T-helper 1 cell treated with Interleukin-12 subunit alpha and Interleukin-12 subunit beta and Interleukin-4 antibody, amounts not matched to agents 30 μg/mL and 1 μg/mL, for 36 hours (primary cell): ENCODE measurements at regions not wholly inside any gene's neighbourhood (a gene's known extent, or its start where the extent isn't known, plus 50 kb on each side); places are given as distances from the start of the nearest gene placed in this dataset.

Source experiments
- H3K27ac Mint-ChIP-seq: one replicate; pipeline ENCODE4 v1.8.0; 2021; ENCODE audit warnings: mild to moderate bottlenecking, mixed read lengths
- H3K27me3 Mint-ChIP-seq: one replicate; pipeline ENCODE4 v1.8.0; 2021; ENCODE audit warnings: low read depth, mixed read lengths
- H3K36me3 Mint-ChIP-seq: one replicate; pipeline ENCODE4 v1.8.0; 2021; ENCODE audit warnings: low read depth, mixed read lengths
- H3K4me1 Mint-ChIP-seq: one replicate; pipeline ENCODE4 v1.8.0; 2021; ENCODE audit warnings: low read depth, mixed read lengths
- H3K4me3 Mint-ChIP-seq: one replicate; pipeline ENCODE4 v1.8.0; 2021; ENCODE audit warnings: mild to moderate bottlenecking, moderate library complexity, mixed read lengths
- H3K9me3 Mint-ChIP-seq: one replicate; pipeline ENCODE4 v1.8.0; 2021; ENCODE audit warnings: mixed read lengths

DNA sequence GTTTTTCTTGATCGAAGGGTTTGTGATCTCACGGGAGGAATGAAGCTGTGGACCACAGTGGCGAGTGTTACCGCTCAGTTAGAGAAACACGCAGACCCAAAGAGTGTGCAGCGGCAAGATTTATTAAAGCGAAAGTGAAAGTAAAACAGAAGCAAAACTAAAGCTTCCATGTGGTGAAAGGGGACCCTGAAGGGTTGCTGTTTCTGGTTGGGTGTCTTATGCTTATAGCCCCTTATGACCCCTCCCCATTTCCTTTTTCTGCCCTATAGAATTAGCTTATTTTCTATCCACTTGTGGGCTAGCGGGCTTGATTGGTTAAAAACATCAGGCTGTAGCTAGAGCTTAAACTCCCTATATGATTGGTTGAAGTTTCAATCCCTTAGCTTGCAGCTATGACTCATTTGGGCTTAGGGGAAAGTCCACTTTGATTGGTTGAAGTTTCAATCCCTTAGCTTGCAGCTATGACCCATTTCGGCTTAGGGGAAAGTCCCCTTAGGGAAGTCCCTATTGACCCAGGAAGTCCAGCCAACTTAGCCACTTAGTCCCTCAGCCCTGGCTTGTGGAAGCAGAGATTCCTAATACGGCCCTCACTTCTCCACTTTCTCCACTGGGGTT lies 171.2 kb upstream of the NWD2 start:
- no peak overlapping the region for H3K27ac Mint-ChIP-seq
- H3K4me1 Mint-ChIP-seq = peaks cover 2% of the 10 kb centered on the region
- peaks cover 9% of the 10 kb centered on the region for H3K9me3 Mint-ChIP-seq
- no peak overlapping the region for H3K4me3 Mint-ChIP-seq
- no peaks in the 10 kb centered on the region for H3K36me3 Mint-ChIP-seq
- no peaks in the 10 kb centered on the region for H3K27me3 Mint-ChIP-seq

DNA sequence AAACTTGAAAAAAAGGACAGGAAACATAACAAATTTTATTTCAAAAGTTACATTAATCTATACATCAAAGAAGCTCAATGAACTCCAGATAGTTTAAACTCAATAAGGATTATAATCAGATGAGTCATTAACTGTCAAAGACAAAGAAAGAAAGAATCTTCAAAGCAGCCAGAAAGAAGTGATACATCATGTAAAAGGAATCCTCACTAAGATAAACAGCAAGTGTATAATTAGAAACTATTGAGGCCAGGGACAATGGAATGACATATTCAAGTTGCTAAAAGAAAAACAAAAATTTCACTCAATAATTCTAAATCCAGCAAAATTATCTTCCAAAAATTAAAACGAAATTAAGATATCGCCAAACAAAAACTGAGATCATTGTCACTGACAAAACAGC lies 161.6 kb upstream of the NWD2 start:
- Mint-ChIP-seq H3K27ac (no peak overlapping the region), H3K36me3 (no peaks in the 10 kb centered on the region), H3K27me3 (no peaks in the 10 kb centered on the region), H3K4me1 (no peaks in the 10 kb centered on the region), H3K9me3 (peaks cover 6% of the 10 kb centered on the region), H3K4me3 (no peak overlapping the region)

DNA sequence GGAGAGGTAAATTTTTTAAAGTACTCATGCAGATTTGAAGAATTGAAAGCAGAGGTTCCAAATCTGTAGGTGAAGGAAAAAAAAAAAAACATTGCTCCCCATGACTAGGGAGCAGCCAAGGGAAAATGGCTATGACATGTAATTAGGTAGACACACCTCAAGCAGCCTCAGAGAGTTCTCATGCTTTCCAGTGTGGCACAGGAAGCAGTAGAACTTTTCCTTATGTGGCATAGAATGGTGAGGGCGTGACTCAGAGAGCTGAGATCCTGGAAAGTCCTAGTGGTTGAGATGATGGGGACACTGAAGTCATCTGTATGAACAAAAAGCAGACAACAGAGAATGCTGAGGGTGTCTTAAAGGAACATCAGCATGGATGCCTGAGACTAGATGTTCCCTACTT lies 148.6 kb upstream of the NWD2 start:
- no peak overlapping the region for H3K27ac Mint-ChIP-seq
- no peaks in the 10 kb centered on the region for H3K36me3 Mint-ChIP-seq
- H3K9me3 Mint-ChIP-seq = no peaks in the 10 kb centered on the region
- H3K4me3 Mint-ChIP-seq = no peak overlapping the region
- no peaks in the 10 kb centered on the region for H3K4me1 Mint-ChIP-seq
- H3K27me3 Mint-ChIP-seq = no peaks in the 10 kb centered on the region

DNA sequence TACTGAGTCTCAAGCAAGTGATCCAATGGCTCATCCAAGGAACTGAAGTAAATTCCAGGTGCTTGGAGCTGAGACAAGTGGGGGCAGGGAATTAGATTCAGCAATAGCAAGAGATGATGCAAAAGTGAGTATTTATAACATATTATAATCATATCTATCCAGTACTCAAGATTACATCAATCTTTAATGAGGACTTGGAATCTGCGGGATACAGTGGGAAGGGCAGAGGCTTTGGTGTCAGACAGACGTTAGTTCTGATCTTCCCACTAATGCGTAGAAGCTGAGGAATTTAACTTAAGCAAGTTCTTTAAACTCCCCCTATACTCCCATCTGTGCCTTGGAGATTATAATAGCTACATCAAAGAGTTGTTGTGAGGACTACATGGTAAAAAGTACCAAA lies 143.4 kb upstream of the NWD2 start:
- Mint-ChIP-seq H3K4me1 (no peaks in the 10 kb centered on the region), H3K36me3 (no peaks in the 10 kb centered on the region), H3K9me3 (no peaks in the 10 kb centered on the region), H3K4me3 (no peak overlapping the region), H3K27me3 (no peaks in the 10 kb centered on the region), H3K27ac (no peak overlapping the region)

DNA sequence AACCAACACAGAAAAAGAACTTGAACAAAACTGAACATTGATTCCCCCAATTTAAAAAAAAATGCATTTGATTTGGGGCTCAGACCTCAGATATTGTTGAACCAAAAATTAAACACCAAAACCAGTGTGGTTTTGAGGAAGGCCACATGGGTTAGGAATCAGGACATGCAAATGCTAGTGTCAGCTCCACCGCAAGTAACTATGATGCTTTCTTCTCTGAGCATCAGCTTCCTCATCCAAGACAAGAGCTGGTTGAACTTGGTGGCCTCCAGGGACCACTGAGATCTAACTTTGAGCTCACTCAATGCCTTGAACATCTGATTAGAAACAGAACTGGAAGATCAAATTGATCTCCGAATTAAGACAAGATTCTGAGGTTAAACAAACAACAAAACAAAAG lies 142.9 kb upstream of the NWD2 start:
- H3K4me3 Mint-ChIP-seq = no peak overlapping the region
- H3K27me3 Mint-ChIP-seq = no peaks in the 10 kb centered on the region
- no peaks in the 10 kb centered on the region for H3K9me3 Mint-ChIP-seq
- no peaks in the 10 kb centered on the region for H3K36me3 Mint-ChIP-seq
- no peak overlapping the region for H3K27ac Mint-ChIP-seq
- no peaks in the 10 kb centered on the region for H3K4me1 Mint-ChIP-seq

DNA sequence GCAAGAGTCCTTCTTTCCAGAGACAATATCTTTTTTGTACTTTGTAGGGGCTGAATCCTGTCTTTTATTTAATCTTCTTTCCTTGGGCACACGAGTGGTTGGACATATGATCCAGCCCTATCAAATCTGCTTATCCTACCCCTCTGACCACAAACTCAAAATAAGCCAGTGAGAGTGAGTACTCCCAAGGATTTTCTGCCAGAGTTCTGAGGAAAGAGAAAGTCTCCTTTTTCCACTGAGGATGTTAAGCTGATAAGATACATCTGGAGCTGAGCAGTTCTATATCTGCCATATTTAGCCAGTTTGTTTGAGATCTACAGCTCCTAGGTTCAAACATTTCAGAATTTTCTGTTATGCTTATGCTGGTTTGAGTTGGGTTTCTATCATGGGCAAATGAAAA lies 134.8 kb upstream of the NWD2 start:
- no peaks in the 10 kb centered on the region for H3K27me3 Mint-ChIP-seq
- no peaks in the 10 kb centered on the region for H3K9me3 Mint-ChIP-seq
- no peak overlapping the region for H3K27ac Mint-ChIP-seq
- no peaks in the 10 kb centered on the region for H3K4me1 Mint-ChIP-seq
- no peaks in the 10 kb centered on the region for H3K36me3 Mint-ChIP-seq
- no peak overlapping the region for H3K4me3 Mint-ChIP-seq

DNA sequence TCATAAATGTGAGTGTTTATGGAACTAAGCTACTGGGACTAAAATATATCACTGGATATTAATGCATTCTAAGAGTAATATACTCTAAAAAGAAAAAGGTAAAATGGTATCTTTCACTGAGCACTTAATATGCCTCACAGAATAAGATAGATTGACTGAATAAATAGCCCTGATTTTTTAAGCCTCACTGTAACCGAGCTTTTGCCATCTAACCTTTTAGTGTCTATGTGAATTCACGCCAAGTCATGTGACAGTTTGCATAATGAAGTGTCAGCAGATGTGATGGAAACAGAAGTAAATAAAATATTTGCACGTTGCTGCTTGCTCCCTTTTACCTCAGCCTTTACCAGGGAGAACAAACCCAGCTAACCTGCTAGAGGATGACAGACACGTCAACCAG lies 119.7 kb upstream of the NWD2 start:
- H3K4me3 Mint-ChIP-seq = no peak overlapping the region
- H3K27ac Mint-ChIP-seq = no peak overlapping the region
- H3K36me3 Mint-ChIP-seq = no peaks in the 10 kb centered on the region
- no peaks in the 10 kb centered on the region for H3K4me1 Mint-ChIP-seq
- no peaks in the 10 kb centered on the region for H3K9me3 Mint-ChIP-seq
- H3K27me3 Mint-ChIP-seq = no peaks in the 10 kb centered on the region

DNA sequence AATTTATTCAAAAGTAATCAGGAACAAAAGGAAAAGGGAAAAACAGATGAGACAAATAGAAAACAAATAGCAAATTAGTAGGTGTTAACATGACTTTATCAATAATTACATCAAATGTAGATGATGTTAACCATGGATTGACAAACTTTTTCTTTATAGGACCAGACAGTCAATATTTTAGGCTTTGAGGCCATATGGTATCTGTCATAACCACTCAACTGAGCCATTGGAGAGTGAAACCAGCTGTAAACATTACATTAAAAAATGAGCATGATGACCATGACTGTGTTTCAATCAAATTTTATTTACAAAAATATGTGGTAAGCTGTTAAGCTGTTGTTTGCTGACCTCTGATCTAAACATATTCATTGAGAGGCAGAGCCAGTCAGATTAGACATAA lies 118.5 kb upstream of the NWD2 start:
- Mint-ChIP-seq H3K27ac (no peak overlapping the region), H3K9me3 (no peaks in the 10 kb centered on the region), H3K36me3 (no peaks in the 10 kb centered on the region), H3K4me3 (no peak overlapping the region), H3K4me1 (no peaks in the 10 kb centered on the region), H3K27me3 (no peaks in the 10 kb centered on the region)

DNA sequence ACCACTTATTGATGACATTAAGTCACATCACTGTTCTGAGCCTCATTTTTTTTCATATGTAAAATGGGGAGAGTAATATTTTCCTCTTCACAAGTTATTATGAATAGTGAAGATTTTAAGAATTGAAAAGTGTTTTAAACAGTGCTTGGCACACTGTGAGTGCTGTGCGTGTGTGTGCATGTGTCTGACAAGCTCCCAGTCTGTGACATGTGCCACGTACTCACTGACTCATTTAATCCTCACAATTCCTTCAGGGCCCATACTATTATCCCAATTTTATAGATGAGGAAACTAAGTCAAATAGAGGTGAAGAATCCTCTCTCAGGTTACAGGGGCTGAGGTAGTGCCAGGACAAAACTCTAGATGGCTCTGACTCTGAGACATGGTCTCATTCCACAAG lies 114.1 kb upstream of the NWD2 start:
- H3K4me3 Mint-ChIP-seq = no peak overlapping the region
- no peaks in the 10 kb centered on the region for H3K36me3 Mint-ChIP-seq
- no peaks in the 10 kb centered on the region for H3K27me3 Mint-ChIP-seq
- no peaks in the 10 kb centered on the region for H3K9me3 Mint-ChIP-seq
- H3K4me1 Mint-ChIP-seq = no peaks in the 10 kb centered on the region
- no peak overlapping the region for H3K27ac Mint-ChIP-seq

DNA sequence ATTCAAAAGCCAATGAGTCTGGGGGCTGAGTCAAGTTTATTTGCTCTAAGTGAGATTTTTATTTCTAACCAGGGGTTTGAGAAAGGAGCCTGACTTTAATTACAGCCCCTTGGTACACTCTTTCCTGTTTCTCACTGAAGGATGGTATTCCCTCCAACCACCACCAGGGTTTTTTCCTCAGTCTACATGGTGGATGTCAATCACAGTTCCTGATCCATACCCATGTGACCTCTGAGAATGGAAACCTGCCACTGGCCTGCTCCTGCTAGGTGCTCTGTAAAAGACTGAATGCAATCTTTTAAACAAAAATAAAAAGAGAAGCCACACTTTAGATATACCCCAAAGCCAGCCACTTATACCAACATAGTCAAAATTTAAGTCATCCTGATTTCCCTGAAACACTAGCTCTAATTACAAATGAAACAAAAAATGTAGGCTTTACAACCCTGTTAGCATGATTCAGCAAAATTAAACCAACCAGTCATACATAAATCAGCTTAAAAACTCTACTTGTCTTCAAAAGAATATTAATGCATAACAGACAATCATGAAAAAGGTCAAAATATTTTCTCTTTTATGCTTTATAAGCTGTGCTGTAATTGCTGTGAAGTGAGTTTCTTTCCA lies 112.1 kb upstream of the NWD2 start:
- Mint-ChIP-seq H3K4me3 (no peak overlapping the region), H3K36me3 (no peaks in the 10 kb centered on the region), H3K9me3 (no peaks in the 10 kb centered on the region)

DNA sequence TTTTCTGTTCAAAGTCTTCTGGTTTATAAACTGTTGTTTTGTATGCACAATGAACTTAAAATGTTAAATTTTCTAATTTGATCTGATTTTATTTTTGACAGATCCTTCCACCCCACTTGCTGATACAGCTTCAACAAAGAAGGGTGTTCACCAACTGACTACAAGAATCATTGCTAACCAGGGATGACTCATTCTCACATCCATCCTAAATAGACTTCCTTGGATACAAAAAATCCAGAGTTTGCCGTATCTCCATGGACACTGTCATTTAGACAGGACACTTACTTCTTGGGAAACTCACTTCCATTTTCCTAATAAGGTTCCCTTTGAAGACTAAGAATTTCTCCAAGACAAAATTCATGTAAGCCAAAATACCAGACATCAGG lies 111.6 kb upstream of the NWD2 start:
- Mint-ChIP-seq H3K9me3 (no peaks in the 10 kb centered on the region), H3K27me3 (no peaks in the 10 kb centered on the region), H3K36me3 (no peaks in the 10 kb centered on the region), H3K27ac (no peak overlapping the region), H3K4me3 (no peak overlapping the region), H3K4me1 (no peaks in the 10 kb centered on the region)

More for the DNA sequence above, 112.1 kb upstream of the NWD2 start:
- Mint-ChIP-seq H3K27me3 (no peaks in the 10 kb centered on the region), H3K4me1 (no peaks in the 10 kb centered on the region), H3K27ac (no peak overlapping the region)

DNA sequence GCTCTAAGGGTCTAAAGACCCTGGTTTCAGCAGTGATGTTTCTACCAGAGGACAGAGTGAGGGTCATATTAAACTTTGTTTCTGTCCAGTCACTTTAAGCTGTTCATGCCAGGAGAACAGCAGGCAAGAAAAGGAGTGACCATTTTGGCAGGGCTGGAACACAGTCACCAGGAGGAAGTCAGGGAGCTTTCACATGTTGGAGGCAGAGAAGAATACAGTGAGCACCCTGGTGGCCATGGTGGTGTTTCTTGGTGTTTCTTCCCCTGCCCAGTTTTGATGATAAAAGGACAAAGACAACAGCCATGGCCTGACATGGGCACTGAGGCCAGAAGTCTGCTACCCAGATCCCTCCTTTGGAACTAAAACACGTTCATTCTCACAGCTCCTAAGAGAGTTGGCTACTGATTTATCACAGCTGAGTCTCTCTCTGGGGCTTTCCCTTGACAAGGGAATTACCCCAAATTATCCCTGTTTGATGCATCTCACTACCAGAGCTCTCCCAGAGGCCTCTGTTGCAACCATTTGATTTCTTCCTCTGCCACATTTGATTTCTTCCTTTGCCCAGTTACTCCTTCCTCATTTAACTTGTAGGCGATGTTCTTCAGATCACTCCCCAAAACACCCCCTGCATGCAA lies 106.4 kb upstream of the NWD2 start:
- no peak overlapping the region for H3K27ac Mint-ChIP-seq
- H3K9me3 Mint-ChIP-seq = no peaks in the 10 kb centered on the region
- no peaks in the 10 kb centered on the region for H3K36me3 Mint-ChIP-seq
- H3K4me3 Mint-ChIP-seq = no peak overlapping the region
- no peaks in the 10 kb centered on the region for H3K4me1 Mint-ChIP-seq
- no peaks in the 10 kb centered on the region for H3K27me3 Mint-ChIP-seq

DNA sequence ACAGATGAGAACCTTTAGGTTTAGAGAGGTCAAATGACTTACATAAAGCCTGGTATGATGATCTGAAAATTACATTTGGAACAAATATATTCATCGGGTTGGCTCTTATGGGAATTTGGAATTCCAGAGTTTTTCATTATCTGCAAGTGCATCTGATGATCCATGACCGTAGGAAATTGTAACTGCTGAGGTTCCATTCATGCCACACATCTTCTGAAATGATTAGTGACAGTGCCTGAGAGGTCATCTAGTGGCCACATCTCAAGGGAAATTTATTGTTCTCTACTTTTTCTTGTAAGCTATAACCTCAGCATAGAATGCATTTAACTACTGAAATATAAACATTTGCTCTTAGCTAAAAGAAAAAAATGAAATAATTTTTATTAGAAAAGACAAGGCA lies 105.8 kb upstream of the NWD2 start:
- Mint-ChIP-seq H3K4me1 (no peaks in the 10 kb centered on the region), H3K27me3 (no peaks in the 10 kb centered on the region), H3K4me3 (no peak overlapping the region), H3K27ac (no peak overlapping the region), H3K9me3 (no peaks in the 10 kb centered on the region), H3K36me3 (no peaks in the 10 kb centered on the region)

DNA sequence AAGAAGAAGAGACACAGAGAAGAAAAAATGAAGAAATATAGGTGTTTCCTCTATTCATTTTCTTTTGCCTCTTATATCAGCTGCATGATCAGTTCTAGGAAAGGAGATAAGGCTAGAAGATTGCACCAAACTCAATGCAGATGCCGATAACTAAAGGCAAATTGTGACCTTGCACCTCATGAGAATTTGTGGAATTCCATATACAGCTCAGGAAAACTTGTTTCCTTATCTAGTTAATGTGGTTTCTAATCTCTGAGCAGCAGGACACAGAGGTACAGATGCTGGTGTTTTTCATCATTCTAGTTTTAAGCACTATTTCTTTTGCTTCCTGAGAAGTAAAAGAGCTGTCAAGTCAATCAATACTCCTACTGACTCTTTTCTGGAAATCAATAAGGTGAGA lies 104.6 kb upstream of the NWD2 start:
- Mint-ChIP-seq H3K9me3 (no peaks in the 10 kb centered on the region), H3K27ac (no peak overlapping the region), H3K36me3 (no peaks in the 10 kb centered on the region), H3K27me3 (no peaks in the 10 kb centered on the region), H3K4me1 (no peaks in the 10 kb centered on the region), H3K4me3 (no peak overlapping the region)

DNA sequence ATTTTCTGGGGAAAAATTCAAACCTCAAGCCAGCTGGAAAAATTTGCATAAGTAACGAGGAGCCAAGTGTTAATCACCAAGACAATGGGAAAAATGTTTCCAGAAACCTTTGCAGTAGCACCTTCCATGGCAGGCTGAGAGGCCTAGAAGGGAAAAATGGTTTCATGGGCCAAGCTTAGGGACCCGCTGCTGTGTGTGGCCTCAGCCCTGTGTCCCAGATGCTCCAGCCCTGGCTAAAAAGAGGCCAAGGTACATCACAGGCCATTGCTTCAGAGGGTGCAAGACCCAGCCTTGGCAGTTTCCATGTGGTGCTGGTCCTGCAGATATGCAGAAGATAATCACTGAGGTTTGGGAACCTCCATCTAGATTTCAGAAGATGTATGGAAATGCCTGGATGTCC lies 98.3 kb upstream of the NWD2 start:
- Mint-ChIP-seq H3K27me3 (no peaks in the 10 kb centered on the region), H3K27ac (no peak overlapping the region), H3K36me3 (no peaks in the 10 kb centered on the region), H3K4me3 (no peak overlapping the region), H3K4me1 (no peaks in the 10 kb centered on the region), H3K9me3 (no peaks in the 10 kb centered on the region)
